Fibroblast of pulmonary artery (primary cell): ENCODE measurements at regions not wholly inside any gene's neighbourhood (a gene's known extent, or its start where the extent isn't known, plus 50 kb on each side); places are given as distances from the start of the nearest gene placed in this dataset.

Experiments
- DNase-seq: peaks from one replicate; pipeline ENCODE4 v3.0.0-alpha.2; 2010; ENCODE audit warnings: low read depth
- H3K4me3 ChIP-seq: replicated peaks from 2 replicates; pipeline ENCODE4 v1.5.1; 2011; ENCODE audit warnings: low read depth, mild to moderate bottlenecking, control low read depth, low read length, moderate library complexity
- CTCF ChIP-seq: IDR thresholded peaks from 2 replicates; pipeline ENCODE4 v1.5.1; 2011; ENCODE audit warnings: mild to moderate bottlenecking, control low read depth, low read length, inconsistent platforms; ENCODE audit errors: missing control alignments

GRCh38 chr6:90409700-90410099 is 113.1 kb upstream of the BACH2 start:
- no peak for DNase-seq
- TF ChIP-seq CTCF, result no peak
- H3K4me3 ChIP-seq, result no peak overlapping the region

- no peak overlapping the region for H3K4me3 ChIP-seq
- no peak for TF ChIP-seq CTCF
- DNase-seq, result no peak
Observed at GRCh38 chr6:90406957-90407356, 110.3 kb upstream of the BACH2 start.

GRCh38 chr6:90406142-90406794 is 109.6 kb upstream of the BACH2 start:
- TF ChIP-seq CTCF, result no peak
- DNase-seq, result peak; percentile 24

GRCh38 chr6:90403489-90404381 is 107.1 kb upstream of the BACH2 start:
- no peak overlapping the region for H3K4me3 ChIP-seq
- DNase-seq, result peak; percentile 77
- TF ChIP-seq CTCF, result no peak

More at GRCh38 chr6:90406142-90406794, 109.6 kb upstream of the BACH2 start:
- H3K4me3 ChIP-seq, result no peak overlapping the region

- DNase-seq, result no peak
- TF ChIP-seq CTCF, result no peak
- no peak overlapping the region for H3K4me3 ChIP-seq
Observed at GRCh38 chr6:90402831-90403192, 106.2 kb upstream of the BACH2 start.

- no peak for DNase-seq
- no peak overlapping the region for H3K4me3 ChIP-seq
- TF ChIP-seq CTCF, result no peak
Observed at GRCh38 chr6:90401933-90402830, 105.5 kb upstream of the BACH2 start.
